ENCODE measurements at regions not wholly inside any gene's neighbourhood (a gene's known extent, or its start where the extent isn't known, plus 50 kb on each side); places are given as distances from the start of the nearest gene placed in this dataset.

- peak; percentile 61 for ATAC-seq
- DNase-seq (ENCODE audit: low spot score), result no peak
Observed at GRCh38 chr12:24071842-24072241, 122.4 kb upstream of the SOX5 start.

- DNase-seq (ENCODE audit: low spot score) (peak; percentile 67), ATAC-seq (peak; percentile 97)
Observed at GRCh38 chr12:24069532-24070395, 120.3 kb upstream of the SOX5 start.

- no peak for ATAC-seq
- DNase-seq (ENCODE audit: low spot score), result no peak
Observed at GRCh38 chr12:24066865-24067264, 117.4 kb upstream of the SOX5 start.

- no peak for ATAC-seq
Observed at GRCh38 chr12:24066097-24066496, 116.6 kb upstream of the SOX5 start.

GRCh38 chr12:24062642-24063245 lies 113.3 kb upstream of the SOX5 start:
- ATAC-seq (no peak), DNase-seq (ENCODE audit: low spot score) (no peak)

More at GRCh38 chr12:24066097-24066496, 116.6 kb upstream of the SOX5 start:
- no peak for DNase-seq (ENCODE audit: low spot score)

- ATAC-seq (no peak), DNase-seq (ENCODE audit: low spot score) (no peak)
Observed at GRCh38 chr12:24060089-24060488, 110.6 kb upstream of the SOX5 start.

GRCh38 chr12:24057920-24058476 lies 108.5 kb upstream of the SOX5 start:
- DNase-seq (ENCODE audit: low spot score), result no peak
- no peak for ATAC-seq

GRCh38 chr12:24055747-24056146 lies 106.3 kb upstream of the SOX5 start:
- DNase-seq (ENCODE audit: low spot score) (no peak), ATAC-seq (peak; percentile 47)

GRCh38 chr12:24054416-24054815 lies 104.9 kb upstream of the SOX5 start:
- DNase-seq (ENCODE audit: low spot score) (peak; percentile 55), ATAC-seq (peak; percentile 76)

GRCh38 chr12:24049728-24050127 lies 100.3 kb upstream of the SOX5 start:
- ATAC-seq (no peak), DNase-seq (ENCODE audit: low spot score) (peak; percentile 50)

- DNase-seq (ENCODE audit: low spot score), result no peak
- ATAC-seq, result no peak
Observed at GRCh38 chr12:24049101-24049500, 99.6 kb upstream of the SOX5 start.

GRCh38 chr12:24048446-24048845 lies 99.0 kb upstream of the SOX5 start:
- ATAC-seq (no peak), DNase-seq (ENCODE audit: low spot score) (no peak)

- no peak for ATAC-seq
- DNase-seq (ENCODE audit: low spot score), result no peak
Observed at GRCh38 chr12:24047326-24047725, 97.9 kb upstream of the SOX5 start.

- ATAC-seq (peak; percentile 76), DNase-seq (ENCODE audit: low spot score) (peak; percentile 59)
Observed at GRCh38 chr12:24045816-24046257, 96.4 kb upstream of the SOX5 start.

- ATAC-seq, result peak; percentile 88
Observed at GRCh38 chr12:24044941-24045703, 95.7 kb upstream of the SOX5 start.

GRCh38 chr12:24042651-24043050 lies 93.2 kb upstream of the SOX5 start:
- DNase-seq (ENCODE audit: low spot score) (no peak), ATAC-seq (no peak)

More at GRCh38 chr12:24044941-24045703, 95.7 kb upstream of the SOX5 start:
- DNase-seq (ENCODE audit: low spot score), result peak; percentile 74

- DNase-seq (ENCODE audit: low spot score) (no peak), ATAC-seq (peak; percentile 67)
Observed at GRCh38 chr12:24039113-24039525, 89.6 kb upstream of the SOX5 start.

GRCh38 chr12:24038211-24038997 lies 88.9 kb upstream of the SOX5 start:
- ATAC-seq, result peak; percentile 78
- DNase-seq (ENCODE audit: low spot score), result peak; percentile 74

- DNase-seq (ENCODE audit: low spot score), result no peak
- ATAC-seq, result no peak
Observed at GRCh38 chr12:24036438-24037216, 87.2 kb upstream of the SOX5 start.

GRCh38 chr12:24034894-24035293 lies 85.4 kb upstream of the SOX5 start:
- DNase-seq (ENCODE audit: low spot score) (no peak), ATAC-seq (no peak)
